ENCODE measurements at regions not wholly inside any gene's neighbourhood (a gene's known extent, or its start where the extent isn't known, plus 50 kb on each side); places are given as distances from the start of the nearest gene placed in this dataset.

GRCh38 chr6:93825950-93826349 lies 406.6 kb upstream of the EPHA7 start:
- Histone ChIP-seq H3K4me1 (ENCODE audit: control insufficient read depth in 1 of 2, insufficient read depth in 2 of 2, low read length in 2 of 2) (no peaks in the 10 kb centered on the region), H3K18ac (ENCODE audit: low read length) (no peak overlapping the region), H3K4me3 (ENCODE audit: low read depth, low read length) (no peak overlapping the region), H3K27ac (ENCODE audit: low read depth, low read length) (no peak overlapping the region), H2BK12ac (ENCODE audit: low read length) (no peak overlapping the region), H2AFZ (ENCODE audit: insufficient read depth, low read length, poor library complexity) (no peak overlapping the region), H3K27me3 (ENCODE audit: insufficient read depth, low read length) (no peaks in the 10 kb centered on the region), H4K91ac (ENCODE audit: low read depth, low read length) (no peak overlapping the region), H3K9me3 (ENCODE audit: insufficient read depth, low read depth, low read length) (no peaks in the 10 kb centered on the region), H2BK5ac (ENCODE audit: low read depth, low read length, poor library complexity) (no peak overlapping the region), H4K12ac (ENCODE audit: low read depth, low read length) (no peak overlapping the region), H3K14ac (ENCODE audit: low read length) (no peak overlapping the region), H3K4ac (ENCODE audit: low read depth, low read length) (no peak overlapping the region), H3K36me3 (ENCODE audit: control insufficient read depth in 1 of 2, insufficient read depth in 2 of 2, low read length in 2 of 2) (no peaks in the 10 kb centered on the region), H4K8ac (ENCODE audit: low read depth, low read length) (no peak overlapping the region), H3K4me2 (ENCODE audit: low read length) (no peak overlapping the region), H3K79me2 (ENCODE audit: control insufficient read depth, insufficient read depth, low read length, poor library complexity) (no peaks in the 10 kb centered on the region), H2BK120ac (ENCODE audit: insufficient read depth, low read length, poor library complexity) (no peak overlapping the region), H3K79me1 (ENCODE audit: low read length) (no peaks in the 10 kb centered on the region), H2AK5ac (ENCODE audit: low read length) (no peak overlapping the region), H3K23ac (ENCODE audit: low read length) (no peak overlapping the region), H3K9ac (ENCODE audit: low read length) (no peak overlapping the region)
- no peak for DNase-seq

GRCh38 chr6:93823489-93823888 lies 404.1 kb upstream of the EPHA7 start:
- Histone ChIP-seq H3K18ac (ENCODE audit: low read length) (no peak overlapping the region), H3K27ac (ENCODE audit: low read depth, low read length) (no peak overlapping the region), H3K4me2 (ENCODE audit: low read length) (no peak overlapping the region), H3K14ac (ENCODE audit: low read length) (no peak overlapping the region), H4K91ac (ENCODE audit: low read depth, low read length) (no peak overlapping the region), H3K79me1 (ENCODE audit: low read length) (no peaks in the 10 kb centered on the region), H2AFZ (ENCODE audit: insufficient read depth, low read length, poor library complexity) (no peak overlapping the region), H2BK5ac (ENCODE audit: low read depth, low read length, poor library complexity) (no peak overlapping the region), H3K4me3 (ENCODE audit: low read depth, low read length) (no peak overlapping the region), H3K4me1 (ENCODE audit: control insufficient read depth in 1 of 2, insufficient read depth in 2 of 2, low read length in 2 of 2) (no peaks in the 10 kb centered on the region), H4K8ac (ENCODE audit: low read depth, low read length) (no peak overlapping the region), H3K4ac (ENCODE audit: low read depth, low read length) (no peak overlapping the region), H3K23ac (ENCODE audit: low read length) (no peak overlapping the region), H3K27me3 (ENCODE audit: insufficient read depth, low read length) (no peaks in the 10 kb centered on the region), H4K12ac (ENCODE audit: low read depth, low read length) (no peak overlapping the region), H2BK12ac (ENCODE audit: low read length) (no peak overlapping the region), H3K36me3 (ENCODE audit: control insufficient read depth in 1 of 2, insufficient read depth in 2 of 2, low read length in 2 of 2) (no peaks in the 10 kb centered on the region), H2BK120ac (ENCODE audit: insufficient read depth, low read length, poor library complexity) (no peak overlapping the region), H2AK5ac (ENCODE audit: low read length) (no peak overlapping the region), H3K9me3 (ENCODE audit: insufficient read depth, low read depth, low read length) (no peaks in the 10 kb centered on the region), H3K9ac (ENCODE audit: low read length) (no peak overlapping the region), H3K79me2 (ENCODE audit: control insufficient read depth, insufficient read depth, low read length, poor library complexity) (no peaks in the 10 kb centered on the region)
- WGBS (ENCODE audit: extremely low coverage, insufficient coverage, insufficient read length) = no CpG with 5 or more reads among the region's 4 CpGs
- DNase-seq = no peak

- no peak overlapping the region for H4K91ac ChIP-seq (ENCODE audit: low read depth, low read length)
- H3K9ac ChIP-seq (ENCODE audit: low read length) = no peak overlapping the region
- no peak overlapping the region for H4K12ac ChIP-seq (ENCODE audit: low read depth, low read length)
- H3K14ac ChIP-seq (ENCODE audit: low read length) = no peak overlapping the region
- H4K8ac ChIP-seq (ENCODE audit: low read depth, low read length) = no peak overlapping the region
- H2AK5ac ChIP-seq (ENCODE audit: low read length) = no peak overlapping the region
- no peak overlapping the region for H3K4ac ChIP-seq (ENCODE audit: low read depth, low read length)
- no peaks in the 10 kb centered on the region for H3K27me3 ChIP-seq (ENCODE audit: insufficient read depth, low read length)
- no peaks in the 10 kb centered on the region for H3K79me2 ChIP-seq (ENCODE audit: control insufficient read depth, insufficient read depth, low read length, poor library complexity)
- H3K36me3 ChIP-seq (ENCODE audit: control insufficient read depth in 1 of 2, insufficient read depth in 2 of 2, low read length in 2 of 2) = no peaks in the 10 kb centered on the region
- H3K79me1 ChIP-seq (ENCODE audit: low read length) = no peaks in the 10 kb centered on the region
- DNase-seq = no peak
- H3K4me3 ChIP-seq (ENCODE audit: low read depth, low read length) = no peak overlapping the region
- no peak overlapping the region for H3K23ac ChIP-seq (ENCODE audit: low read length)
- H3K4me1 ChIP-seq (ENCODE audit: control insufficient read depth in 1 of 2, insufficient read depth in 2 of 2, low read length in 2 of 2) = no peaks in the 10 kb centered on the region
- H2AFZ ChIP-seq (ENCODE audit: insufficient read depth, low read length, poor library complexity) = no peak overlapping the region
- no peak overlapping the region for H2BK12ac ChIP-seq (ENCODE audit: low read length)
- no peak overlapping the region for H3K27ac ChIP-seq (ENCODE audit: low read depth, low read length)
- no peak overlapping the region for H3K4me2 ChIP-seq (ENCODE audit: low read length)
- no peak overlapping the region for H2BK120ac ChIP-seq (ENCODE audit: insufficient read depth, low read length, poor library complexity)
- H3K9me3 ChIP-seq (ENCODE audit: insufficient read depth, low read depth, low read length) = no peaks in the 10 kb centered on the region
- WGBS (ENCODE audit: extremely low coverage, insufficient coverage, insufficient read length) = no CpG with 5 or more reads among the region's 4 CpGs
- no peak overlapping the region for H2BK5ac ChIP-seq (ENCODE audit: low read depth, low read length, poor library complexity)
- no peak overlapping the region for H3K18ac ChIP-seq (ENCODE audit: low read length)
Measured at GRCh38 chr6:93822434-93823265, 403.3 kb upstream of the EPHA7 start.

- no peak overlapping the region for H2BK5ac ChIP-seq (ENCODE audit: low read depth, low read length, poor library complexity)
- H2BK12ac ChIP-seq (ENCODE audit: low read length) = no peak overlapping the region
- H4K8ac ChIP-seq (ENCODE audit: low read depth, low read length) = no peak overlapping the region
- H3K27ac ChIP-seq (ENCODE audit: low read depth, low read length) = no peak overlapping the region
- no peaks in the 10 kb centered on the region for H3K4me1 ChIP-seq (ENCODE audit: control insufficient read depth in 1 of 2, insufficient read depth in 2 of 2, low read length in 2 of 2)
- H2AFZ ChIP-seq (ENCODE audit: insufficient read depth, low read length, poor library complexity) = no peak overlapping the region
- H3K79me1 ChIP-seq (ENCODE audit: low read length) = no peaks in the 10 kb centered on the region
- DNase-seq = no peak
- no peak overlapping the region for H3K4me2 ChIP-seq (ENCODE audit: low read length)
- H2BK120ac ChIP-seq (ENCODE audit: insufficient read depth, low read length, poor library complexity) = no peak overlapping the region
- H3K4ac ChIP-seq (ENCODE audit: low read depth, low read length) = no peak overlapping the region
- no peak overlapping the region for H3K14ac ChIP-seq (ENCODE audit: low read length)
- H3K9me3 ChIP-seq (ENCODE audit: insufficient read depth, low read depth, low read length) = no peaks in the 10 kb centered on the region
- H3K4me3 ChIP-seq (ENCODE audit: low read depth, low read length) = no peak overlapping the region
- no peak overlapping the region for H3K9ac ChIP-seq (ENCODE audit: low read length)
- no peak overlapping the region for H4K12ac ChIP-seq (ENCODE audit: low read depth, low read length)
- no peak overlapping the region for H4K91ac ChIP-seq (ENCODE audit: low read depth, low read length)
- no peaks in the 10 kb centered on the region for H3K36me3 ChIP-seq (ENCODE audit: control insufficient read depth in 1 of 2, insufficient read depth in 2 of 2, low read length in 2 of 2)
- no peak overlapping the region for H3K23ac ChIP-seq (ENCODE audit: low read length)
- no peaks in the 10 kb centered on the region for H3K27me3 ChIP-seq (ENCODE audit: insufficient read depth, low read length)
- H3K18ac ChIP-seq (ENCODE audit: low read length) = no peak overlapping the region
- no peaks in the 10 kb centered on the region for H3K79me2 ChIP-seq (ENCODE audit: control insufficient read depth, insufficient read depth, low read length, poor library complexity)
- H2AK5ac ChIP-seq (ENCODE audit: low read length) = no peak overlapping the region
Measured at GRCh38 chr6:93821953-93822352, 402.6 kb upstream of the EPHA7 start.

All from trophoblast cell (in vitro differentiated cells and primary cell).